Esophagus muscularis mucosa (tissue), 3 donors: ENCODE measurements at regions not wholly inside any gene's neighbourhood (a gene's known extent, or its start where the extent isn't known, plus 50 kb on each side); places are given as distances from the start of the nearest gene placed in this dataset.

Source experiments
- POLR2A ChIP-seq: fragments of 450-650 bp; IDR thresholded peaks from one replicate; pipeline ENCODE4 v1.6.1; 2017; ENCODE audit warnings: antibody characterized with exemption, moderate library complexity, mild to moderate bottlenecking, low read depth
- TF ChIP-seq, protein P1 (sequence below), 3 experiments: fragments of 200-600 bp in 2 of 3; fragments of 450-650 bp in 1 of 3; sonication (generic) in 2 of 3; IDR thresholded peaks; one replicate each; pipeline ENCODE4 v1.5.1; 2017 to 2019; ENCODE audit warnings: antibody characterized with exemption in 3 of 3, mild to moderate bottlenecking in 2 of 3, moderate library complexity in 1 of 3

DNA sequence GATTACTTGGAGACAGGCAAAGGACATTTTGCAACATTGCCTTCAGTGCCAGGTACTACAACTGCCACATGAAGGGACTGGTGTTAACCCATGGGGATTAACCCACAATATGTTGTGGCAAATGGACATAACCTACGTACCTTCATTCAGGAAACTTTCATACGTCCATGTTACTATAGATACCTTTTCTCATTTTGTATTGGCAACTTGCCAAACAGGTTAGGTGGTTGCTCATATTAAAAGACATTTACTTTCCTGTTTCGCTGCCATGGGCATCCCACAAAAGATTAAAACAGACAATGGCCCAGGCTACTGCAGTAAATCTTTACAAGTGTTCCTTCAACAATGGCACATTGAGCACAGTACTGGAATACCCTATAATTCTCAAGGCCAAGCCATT lies 925.3 kb downstream of the SLITRK6 start:
- TF ChIP-seq, protein P1, sequence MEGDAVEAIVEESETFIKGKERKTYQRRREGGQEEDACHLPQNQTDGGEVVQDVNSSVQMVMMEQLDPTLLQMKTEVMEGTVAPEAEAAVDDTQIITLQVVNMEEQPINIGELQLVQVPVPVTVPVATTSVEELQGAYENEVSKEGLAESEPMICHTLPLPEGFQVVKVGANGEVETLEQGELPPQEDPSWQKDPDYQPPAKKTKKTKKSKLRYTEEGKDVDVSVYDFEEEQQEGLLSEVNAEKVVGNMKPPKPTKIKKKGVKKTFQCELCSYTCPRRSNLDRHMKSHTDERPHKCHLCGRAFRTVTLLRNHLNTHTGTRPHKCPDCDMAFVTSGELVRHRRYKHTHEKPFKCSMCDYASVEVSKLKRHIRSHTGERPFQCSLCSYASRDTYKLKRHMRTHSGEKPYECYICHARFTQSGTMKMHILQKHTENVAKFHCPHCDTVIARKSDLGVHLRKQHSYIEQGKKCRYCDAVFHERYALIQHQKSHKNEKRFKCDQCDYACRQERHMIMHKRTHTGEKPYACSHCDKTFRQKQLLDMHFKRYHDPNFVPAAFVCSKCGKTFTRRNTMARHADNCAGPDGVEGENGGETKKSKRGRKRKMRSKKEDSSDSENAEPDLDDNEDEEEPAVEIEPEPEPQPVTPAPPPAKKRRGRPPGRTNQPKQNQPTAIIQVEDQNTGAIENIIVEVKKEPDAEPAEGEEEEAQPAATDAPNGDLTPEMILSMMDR (IDR thresholded peaks at IDR 0.05), result no peak
- no peak for TF ChIP-seq POLR2A
